Ramos (cell line): ENCODE measurements at regions not wholly inside any gene's neighbourhood (a gene's known extent, or its start where the extent isn't known, plus 50 kb on each side); places are given as distances from the start of the nearest gene placed in this dataset.
"Not testable (repeated sequence)": the region's sequence is repeated elsewhere in the genome, so short reads cannot be mapped to it uniquely, and the experiment has no call there.

ENCODE experiments used
- in situ Hi-C: fragments of 300-500 bp; cut with MboI; formaldehyde crosslinking; loops from one replicate; pipeline ENCODE4 v1.14.3; 2022; ENCODE audit warnings: low sequenced_read_pairs; ENCODE audit not compliant: unreplicated experiment

DNA sequence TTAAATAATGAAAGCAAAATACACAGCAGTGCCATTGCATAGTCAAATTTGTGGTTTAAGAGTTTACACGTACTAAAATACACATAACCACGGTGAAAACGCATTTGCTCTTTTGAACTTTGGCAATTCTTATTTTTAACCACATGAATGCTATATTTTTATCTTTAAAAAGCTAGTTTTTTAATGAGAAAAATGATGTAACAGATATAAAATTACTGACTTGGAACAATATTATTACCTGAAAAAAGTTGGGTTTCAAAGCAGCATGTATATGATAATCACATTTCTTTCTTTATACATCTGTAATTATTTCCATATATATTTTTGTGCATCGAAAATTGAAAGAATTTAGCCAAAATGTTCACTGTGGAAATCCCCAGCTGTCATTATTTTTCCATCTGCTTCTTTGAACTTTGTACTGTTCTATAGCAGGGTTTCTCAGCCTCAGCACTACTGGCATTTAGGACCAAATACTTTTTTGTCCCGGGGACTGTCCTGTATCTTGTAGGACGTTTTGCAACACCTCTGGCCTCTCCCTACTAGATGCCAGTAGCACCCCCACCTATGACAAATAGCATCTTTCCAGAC, 75.9 kb upstream of the CAB39 start:
- in situ Hi-C loops: no loop called here

DNA sequence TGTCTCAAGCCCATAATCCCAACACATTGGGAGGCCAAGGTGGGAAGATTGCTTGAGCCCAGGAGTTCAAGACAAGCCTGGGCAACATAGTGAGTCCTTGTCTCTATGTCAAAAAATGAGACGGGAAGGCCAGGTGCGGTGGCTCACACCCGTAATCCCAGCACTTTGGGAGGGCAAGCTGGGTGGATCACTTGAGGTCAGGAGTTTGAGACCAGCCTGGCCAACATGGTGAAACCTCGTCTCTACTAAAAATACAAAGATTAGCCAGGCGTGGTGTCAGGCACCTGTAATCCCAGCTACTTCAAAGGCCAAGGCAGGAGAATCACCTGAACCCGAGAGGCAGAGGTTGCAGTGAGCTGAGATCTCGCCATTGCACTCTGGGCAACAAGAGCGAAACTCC, 75.2 kb upstream of the CAB39 start:
- in situ Hi-C loops: not testable (repeated sequence)

- in situ Hi-C loops: no loop called here
Measured at GRCh38 chr2:230640540-230641011, 72.1 kb upstream of the CAB39 start.

- in situ Hi-C loops: no loop called here
Measured at GRCh38 chr2:230642966-230643365, 69.7 kb upstream of the CAB39 start.

GRCh38 chr2:230643576-230644291, 68.9 kb upstream of the CAB39 start:
- in situ Hi-C loops: no loop called here

GRCh38 chr2:230644356-230644935, 68.2 kb upstream of the CAB39 start:
- in situ Hi-C loops: no loop called here

GRCh38 chr2:230648356-230648755, 64.3 kb upstream of the CAB39 start:
- in situ Hi-C loops: no loop called here

GRCh38 chr2:230650585-230651137, 62.0 kb upstream of the CAB39 start:
- in situ Hi-C loops: no loop called here

GRCh38 chr2:230654057-230654456, 58.6 kb upstream of the CAB39 start:
- in situ Hi-C loops: no loop called here

DNA sequence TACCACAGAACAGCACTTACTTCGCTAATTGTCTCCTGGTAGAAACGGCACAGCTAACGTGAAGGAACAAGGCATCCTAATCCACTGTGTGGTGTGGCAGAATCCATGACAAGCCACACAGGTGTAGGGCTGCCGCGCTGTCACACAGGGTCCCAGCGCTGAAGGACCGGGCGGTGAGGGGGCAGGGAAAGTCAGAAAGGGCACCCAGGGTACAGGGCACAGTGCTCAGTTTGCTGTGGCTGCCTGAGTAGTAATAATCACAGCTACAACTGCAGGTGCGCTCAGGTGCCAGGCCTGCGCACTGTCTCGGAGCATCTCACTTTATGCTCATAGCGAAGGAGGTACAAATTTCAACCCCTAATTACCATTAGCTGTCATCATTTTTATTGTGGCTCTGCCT, 55.2 kb upstream of the CAB39 start:
- in situ Hi-C loops: no loop called here

GRCh38 chr2:230657906-230658305, 54.7 kb upstream of the CAB39 start:
- in situ Hi-C loops: no loop called here

- in situ Hi-C loops: no loop called here
Measured at GRCh38 chr2:230658577-230658876, 54.1 kb upstream of the CAB39 start.

DNA sequence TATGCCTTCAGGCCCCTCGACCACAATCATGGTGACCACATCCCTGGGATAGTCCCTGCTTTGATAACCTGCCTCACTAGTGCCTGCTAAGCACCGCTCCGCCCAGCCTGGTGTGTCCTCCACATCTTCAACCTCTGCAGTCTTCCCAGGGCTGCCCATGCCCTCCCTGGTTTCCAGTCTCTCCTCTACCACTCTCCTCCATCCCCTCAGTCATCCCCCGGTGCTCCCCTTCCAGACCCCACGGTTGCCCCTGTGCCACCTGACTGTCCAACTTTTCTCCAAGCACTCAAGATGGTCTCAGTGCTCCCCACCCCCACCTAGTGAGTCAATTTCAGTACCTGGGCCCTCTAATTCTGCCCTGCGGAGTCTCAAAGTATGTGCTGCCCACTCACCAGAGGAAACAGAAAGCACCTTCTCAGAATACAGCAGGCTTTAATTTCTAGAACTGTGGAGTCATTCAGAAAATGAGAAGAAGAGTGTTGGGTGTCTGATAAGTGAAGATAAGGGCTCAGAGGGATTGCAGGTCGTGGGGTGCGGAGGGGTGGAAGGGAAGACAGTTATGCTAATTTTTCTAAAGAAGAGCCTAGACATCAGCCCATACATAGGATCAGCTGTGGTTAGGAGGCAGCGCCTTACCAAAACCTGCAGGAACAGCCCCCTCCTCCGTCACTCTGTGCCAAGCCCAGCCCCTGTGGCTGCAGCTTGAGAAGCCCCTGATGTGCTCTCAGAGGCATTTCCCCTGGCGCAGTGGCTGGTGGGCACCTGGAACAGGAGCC, 53.6 kb upstream of the CAB39 start:
- in situ Hi-C loops: no loop called here

- in situ Hi-C loops: no loop called here
Measured at GRCh38 chr2:230660294-230661060, 52.2 kb upstream of the CAB39 start.

DNA sequence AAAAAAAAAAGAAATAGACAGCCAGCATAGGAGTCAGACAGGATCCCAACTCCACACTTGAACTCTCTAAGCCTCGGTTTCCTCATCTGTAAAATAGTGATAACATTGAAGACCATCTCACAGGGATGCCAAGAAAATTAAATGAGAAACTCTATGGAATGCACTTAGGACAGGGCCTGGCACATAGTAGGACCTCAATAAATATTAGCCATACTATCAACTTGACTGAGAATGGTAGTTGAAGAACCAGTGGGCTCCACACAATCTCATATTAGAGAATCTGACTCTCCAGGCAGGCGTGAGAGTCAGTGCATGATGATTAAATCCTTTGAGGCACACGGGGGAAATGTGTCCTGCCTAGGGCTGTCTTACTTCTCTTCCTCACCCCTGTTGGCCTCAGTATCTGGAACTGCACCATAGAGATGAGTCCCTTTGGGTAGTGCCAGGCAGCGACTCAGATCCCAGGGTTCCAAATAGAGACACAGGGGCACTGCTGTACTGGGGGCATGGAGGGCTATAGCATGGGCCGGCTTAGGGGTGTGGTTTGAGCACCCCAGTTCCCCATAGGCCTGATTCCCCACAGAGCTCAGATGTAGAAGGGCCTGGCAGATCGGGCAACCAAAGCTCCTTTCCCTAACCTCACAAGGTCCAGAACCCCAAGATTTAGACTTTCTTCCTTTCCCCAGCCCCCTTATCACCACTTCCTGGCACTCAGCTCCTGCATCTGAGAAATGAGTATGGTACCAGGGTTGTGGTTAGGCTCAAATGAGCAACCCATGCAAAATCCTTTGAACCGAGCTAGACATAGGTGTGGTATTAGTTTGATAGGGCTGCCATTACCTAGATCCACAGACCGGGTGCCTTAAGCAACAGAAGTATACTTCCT, 51.3 kb upstream of the CAB39 start:
- in situ Hi-C loops: no loop called here
